SW 1271 (cell line): ENCODE measurements at regions not wholly inside any gene's neighbourhood (a gene's known extent, or its start where the extent isn't known, plus 50 kb on each side); places are given as distances from the start of the nearest gene placed in this dataset.

Experiments used
- DNase-seq, 2 experiments: peaks; one replicate each; lab custom pipeline; 2025; lab: John Stamatoyannopoulos, UW

DNA sequence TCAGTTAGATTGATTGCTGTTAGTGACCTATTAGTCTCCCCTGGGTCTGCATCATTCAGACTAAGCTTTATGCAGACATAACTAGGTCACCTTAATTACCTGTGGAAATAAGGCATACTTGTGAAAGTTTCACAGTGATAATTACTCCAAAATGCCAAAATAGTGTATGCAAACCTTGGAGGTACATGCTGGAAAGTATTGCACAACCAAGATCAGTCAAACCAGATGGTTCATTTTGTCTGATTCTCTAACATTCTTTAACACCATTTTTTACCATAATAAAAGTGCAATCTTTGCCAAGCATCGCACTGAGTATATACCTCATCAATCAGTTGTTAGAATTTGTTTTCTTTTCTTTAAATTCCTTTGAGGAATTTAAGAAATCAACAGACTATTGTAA is 186.3 kb upstream of the TMEFF2 start:
- no peak for DNase-seq

DNA sequence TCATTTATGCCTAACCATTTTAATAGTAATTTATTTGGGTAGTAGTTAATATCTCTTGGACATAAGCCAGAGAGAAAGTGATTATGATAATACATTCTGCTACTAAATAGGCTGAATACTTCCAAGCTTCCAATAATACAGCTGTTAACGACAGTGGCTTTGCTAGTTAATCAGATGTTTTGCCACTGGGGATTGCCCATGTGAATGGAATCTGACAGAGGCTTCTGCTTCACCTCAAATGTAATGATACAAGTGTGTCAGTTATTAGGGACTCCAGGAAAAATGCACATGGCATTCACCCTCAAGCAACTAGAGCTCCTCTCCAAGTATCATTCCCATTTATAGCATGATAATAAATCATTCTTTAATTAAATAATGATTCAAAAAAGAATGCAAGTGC is 185.0 kb upstream of the TMEFF2 start:
- DNase-seq = no peak

DNA sequence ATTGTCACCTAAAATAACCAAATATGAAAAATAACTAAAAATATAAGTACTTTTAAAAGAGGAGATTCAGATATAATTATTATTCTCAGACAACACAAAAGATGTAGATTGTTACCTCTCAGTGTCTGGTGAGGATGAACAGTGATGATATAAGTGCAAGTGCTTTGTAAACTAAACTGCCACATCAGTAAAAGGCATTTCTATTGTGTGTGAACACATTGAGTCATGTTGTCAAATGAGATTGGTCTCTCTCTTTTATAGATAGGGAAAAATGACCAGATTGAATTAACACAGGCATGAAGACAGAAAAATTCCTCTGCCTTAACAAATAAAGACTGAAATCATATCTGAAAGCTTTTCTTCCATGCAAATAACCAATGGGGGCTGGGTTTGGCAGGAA is 182.4 kb upstream of the TMEFF2 start:
- no peak for DNase-seq

DNA sequence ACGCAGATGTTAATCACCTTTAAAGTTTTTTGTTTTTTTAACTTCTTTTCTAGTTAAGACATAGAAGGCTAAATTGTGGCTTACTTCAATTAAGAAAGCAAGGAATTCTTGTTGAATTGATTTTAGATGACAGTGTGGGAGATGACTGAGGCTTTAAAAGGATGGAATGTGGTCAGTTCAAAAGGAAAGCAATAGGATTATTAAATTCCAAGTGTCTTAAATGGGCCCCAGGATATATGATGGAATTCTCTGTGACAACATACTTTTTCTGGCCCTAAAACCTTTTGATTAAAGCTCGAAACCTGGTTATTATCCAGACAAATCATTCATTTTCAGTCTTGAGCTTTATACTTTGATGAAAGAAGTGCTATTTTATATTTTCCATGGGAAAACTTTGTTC is 179.0 kb upstream of the TMEFF2 start:
- DNase-seq = no peak

DNA sequence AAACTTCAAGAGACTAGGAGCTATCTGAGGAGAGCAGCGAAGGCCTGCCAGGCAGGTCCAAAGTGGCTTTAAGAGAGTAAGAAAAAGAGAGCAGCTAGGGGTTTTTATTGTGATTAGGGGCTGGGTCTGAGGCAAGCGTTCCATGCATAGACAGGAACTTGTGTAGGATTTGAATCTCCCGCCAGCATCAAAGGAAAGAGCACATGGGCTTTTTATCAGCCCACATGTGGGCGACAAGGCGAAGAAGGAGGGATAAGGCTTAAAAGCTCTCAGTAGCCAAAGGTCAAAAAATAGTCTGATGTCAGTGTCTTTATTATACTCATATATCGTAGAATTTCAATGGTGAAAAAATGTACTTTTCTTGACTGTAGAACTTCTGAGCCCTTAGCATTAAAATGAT is 178.5 kb upstream of the TMEFF2 start:
- no peak for DNase-seq

DNA sequence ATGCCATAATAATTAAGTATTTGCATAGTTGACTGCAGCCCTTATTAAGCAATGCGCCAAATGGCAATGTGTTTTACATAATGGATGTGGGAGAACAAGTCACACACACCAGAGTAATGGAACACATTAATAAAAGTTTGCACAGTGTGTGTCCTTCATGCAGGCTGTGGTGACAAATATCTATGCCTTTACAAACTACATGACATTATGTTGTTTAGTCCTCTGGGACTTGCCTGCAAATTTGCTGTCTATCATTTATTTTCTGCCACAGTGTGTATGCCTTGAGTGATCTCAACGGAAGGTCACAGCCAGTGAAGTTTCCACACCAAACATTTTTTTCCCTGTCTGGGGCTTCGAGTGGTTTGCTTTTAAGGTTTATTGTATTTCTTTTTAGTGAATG is 175.2 kb upstream of the TMEFF2 start:
- DNase-seq = no peak

DNA sequence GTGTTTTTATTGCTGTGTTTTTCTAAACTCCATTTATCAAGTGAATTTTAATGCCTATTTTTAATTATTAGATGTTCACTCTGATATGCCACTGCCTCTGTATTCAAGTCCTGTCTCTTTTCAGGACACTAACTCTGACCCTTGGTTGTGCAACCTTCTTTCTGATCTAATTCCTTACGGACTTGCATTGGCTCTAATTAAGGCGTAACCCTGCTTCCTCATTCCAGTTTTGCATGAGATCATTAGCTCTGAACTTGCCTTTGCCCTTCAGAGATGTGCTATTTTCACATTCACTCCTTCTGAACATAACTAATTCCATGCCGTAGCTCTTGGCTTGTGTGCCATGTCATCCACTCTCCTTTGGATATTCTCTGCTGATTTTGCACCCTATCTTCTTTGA is 162.5 kb upstream of the TMEFF2 start:
- no peak for DNase-seq

DNA sequence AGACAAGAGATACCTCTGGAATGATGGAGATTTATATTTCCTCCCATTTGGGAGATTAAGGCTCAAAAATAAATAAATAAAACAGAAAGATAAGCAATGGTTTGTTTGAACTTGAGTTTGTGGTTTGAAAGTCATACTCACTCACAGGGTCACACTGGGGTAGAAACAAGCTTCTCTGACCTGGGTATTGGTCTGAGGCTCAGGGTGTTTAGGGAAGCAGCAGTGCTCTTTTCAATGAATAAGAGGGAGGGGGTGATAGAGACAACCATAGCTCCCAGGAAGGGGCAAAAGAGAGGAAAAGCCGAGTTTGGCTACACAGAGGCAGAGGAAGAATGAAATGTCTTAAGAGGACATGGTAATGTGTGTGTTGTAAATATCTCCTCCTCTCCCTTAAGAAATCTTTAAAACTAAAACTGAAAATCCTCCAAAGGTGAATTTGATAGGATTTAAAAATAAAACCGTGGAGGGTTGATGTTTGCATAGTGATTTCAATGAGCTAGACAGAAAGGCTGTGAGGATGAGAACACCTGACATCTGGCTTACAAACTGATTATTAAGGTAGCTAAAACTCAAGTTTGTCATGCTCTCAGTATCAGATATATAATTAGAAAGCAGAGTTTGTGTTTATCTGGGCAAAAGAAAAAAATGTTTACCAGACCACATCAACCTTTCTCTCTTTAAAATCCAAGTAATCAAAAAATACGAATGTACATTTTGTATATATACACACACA is 159.9 kb upstream of the TMEFF2 start:
- no peak for DNase-seq

DNA sequence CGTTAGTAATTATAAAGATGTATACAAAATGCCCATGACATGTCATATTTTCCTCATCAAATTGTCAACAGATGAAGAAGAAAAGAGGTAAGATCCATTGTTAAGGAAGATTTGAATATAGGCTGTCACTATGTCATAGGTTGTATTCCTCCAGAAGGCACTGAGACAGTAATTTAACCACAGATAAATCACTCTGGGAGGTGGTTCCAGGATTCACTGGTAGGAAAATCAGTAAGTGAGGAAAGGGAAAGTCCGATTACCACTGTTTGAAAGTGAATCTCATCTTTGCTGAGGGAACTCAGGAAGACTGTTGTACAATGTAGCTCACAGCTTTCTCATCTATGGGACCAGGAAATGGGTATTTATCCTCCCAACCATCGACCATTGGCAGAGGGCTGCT is 152.8 kb upstream of the TMEFF2 start:
- no peak for DNase-seq

DNA sequence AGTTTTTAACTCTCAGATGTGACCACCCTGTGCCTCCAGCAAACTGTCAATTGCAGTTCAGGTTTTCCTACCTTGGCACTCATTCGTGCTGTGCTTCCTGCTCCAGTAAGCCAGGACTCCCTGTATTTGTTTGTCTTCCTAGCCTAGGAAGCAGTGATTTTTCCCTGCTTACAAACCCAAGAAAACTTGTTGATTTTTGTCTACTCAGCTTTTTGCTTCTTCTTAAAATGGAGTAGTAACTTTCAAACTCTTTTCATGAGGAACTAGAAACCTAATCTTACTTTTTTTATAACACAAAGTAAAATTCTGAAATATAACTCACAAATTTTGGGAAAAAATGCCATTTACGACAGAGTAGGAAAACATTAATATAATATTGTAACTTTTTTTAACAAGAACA is 150.6 kb upstream of the TMEFF2 start:
- no peak for DNase-seq

DNA sequence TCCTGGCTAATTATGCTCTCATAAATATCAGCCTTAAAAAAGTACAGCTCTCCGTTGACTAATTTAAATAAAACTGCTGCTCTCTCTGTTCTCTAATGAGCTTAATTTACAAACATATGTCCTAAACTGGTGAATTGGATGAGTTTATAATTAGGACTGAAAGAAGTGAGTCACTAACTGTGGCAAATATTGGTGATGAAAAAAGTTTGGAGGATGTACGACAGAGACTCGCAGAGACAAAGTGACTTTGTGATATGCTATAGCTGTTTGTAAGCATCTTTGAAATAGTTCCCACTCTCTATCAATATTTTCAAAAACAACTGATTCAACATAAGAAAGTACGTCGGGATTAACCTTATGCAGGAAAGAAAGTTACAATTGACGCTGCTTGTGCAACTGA is 138.9 kb upstream of the TMEFF2 start:
- no peak for DNase-seq

DNA sequence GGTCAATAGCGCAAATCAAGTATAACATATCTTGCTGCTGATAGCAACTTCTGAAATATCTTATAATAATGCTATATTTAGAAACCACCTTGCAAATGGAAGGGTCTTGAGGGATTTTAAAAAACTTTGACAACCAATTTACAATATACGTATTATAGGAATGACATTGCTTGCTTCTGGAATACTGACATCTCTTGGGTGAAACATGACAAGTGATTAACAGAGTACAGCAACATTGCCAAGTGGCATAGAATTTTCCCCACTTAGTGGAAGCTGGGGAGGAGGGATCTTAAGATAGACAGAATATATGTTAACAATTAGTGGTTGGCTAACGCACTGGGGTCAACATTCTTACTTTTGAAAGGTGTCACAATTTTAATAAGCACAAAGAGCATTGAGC is 133.6 kb upstream of the TMEFF2 start:
- no peak for DNase-seq

DNA sequence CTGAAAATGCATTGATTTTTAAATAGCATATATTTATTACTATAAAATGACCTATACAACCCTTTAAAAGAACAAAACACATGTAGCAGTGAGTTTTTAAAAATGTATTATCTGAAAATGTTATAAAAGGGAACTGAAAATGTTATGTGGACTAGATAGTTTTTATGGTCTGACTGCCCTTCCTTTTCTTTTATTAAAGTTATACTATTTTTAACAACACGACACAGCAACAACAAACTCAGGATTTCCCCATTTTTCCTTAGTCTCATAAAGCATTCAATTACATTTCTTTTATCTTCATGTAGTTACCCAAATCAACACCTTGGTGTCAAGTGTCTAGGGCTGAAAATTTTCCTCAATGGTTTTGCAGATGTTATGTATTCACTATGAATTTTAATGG is 132.8 kb upstream of the TMEFF2 start:
- no peak for DNase-seq

DNA sequence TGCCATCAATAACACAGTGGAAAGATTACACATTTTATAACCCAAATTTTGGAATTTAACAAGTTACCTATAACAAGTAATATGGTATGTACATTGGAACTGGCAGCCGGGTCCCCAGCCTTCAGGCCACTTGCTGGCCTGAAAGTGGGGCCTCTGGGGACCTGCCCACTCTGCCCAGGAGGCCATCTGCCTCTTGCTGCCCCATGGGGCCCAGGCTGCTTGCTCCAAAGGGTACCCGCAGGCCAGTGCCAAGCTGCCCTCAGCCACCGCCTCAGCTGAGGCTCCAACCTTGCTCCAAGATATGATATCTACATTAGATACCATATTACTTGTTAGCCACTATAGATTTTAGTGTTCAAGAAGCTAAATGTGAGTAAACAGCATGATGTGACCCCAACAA is 120.8 kb upstream of the TMEFF2 start:
- no peak for DNase-seq

DNA sequence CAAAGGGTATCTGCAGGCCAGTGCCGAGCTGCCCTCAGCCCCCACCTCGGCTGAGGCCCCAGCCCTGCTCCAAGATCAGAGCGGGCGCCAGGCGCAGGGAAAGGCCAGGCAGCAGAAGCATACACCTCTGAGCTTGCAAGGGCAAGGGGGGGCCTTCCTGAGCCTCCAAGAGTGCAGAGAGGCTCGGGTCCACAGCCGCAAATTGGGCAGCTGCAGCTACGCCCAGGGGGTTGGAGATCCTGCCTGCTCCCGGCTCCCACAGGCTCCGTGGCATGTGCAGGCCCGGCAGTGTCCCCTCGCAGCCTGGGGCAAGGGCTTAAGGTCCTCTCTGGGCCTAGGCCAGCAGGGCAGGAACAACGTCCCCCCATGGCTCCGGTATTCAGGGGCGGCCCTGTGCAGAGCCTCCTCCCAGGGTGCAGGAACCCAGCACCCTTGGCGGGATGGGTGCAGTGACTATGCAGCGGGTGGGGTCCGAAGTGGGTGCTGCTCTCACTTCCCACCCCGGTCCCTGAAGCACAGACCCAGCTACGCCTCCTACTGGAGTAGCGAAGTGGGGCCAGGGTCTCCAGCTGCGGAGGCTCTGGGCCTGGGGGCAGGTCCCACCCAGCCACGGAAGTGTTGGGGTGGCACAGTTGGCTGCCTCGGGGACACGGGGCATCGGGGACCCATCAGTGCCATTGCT is 120.2 kb upstream of the TMEFF2 start:
- no peak for DNase-seq

DNA sequence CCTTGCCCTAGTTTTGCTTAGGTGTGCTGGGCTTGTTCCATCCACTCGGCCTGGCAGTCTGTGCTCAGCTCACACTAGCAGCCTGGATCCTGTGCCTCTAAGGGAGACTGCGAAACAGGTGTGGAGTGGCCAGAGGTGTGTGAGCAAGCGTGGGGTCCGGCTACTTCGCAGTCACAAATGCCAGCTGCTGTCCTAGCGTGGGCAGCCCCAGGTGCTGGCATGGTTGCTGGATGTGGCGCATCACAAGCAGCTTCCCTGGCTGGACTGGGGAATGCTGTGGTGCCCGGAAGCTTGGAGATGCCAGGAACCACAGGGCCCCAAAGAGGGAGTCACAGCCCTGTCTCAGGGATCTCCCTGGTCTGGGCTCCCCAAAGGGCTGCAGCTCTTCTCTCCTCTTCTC is 119.0 kb upstream of the TMEFF2 start:
- no peak for DNase-seq

DNA sequence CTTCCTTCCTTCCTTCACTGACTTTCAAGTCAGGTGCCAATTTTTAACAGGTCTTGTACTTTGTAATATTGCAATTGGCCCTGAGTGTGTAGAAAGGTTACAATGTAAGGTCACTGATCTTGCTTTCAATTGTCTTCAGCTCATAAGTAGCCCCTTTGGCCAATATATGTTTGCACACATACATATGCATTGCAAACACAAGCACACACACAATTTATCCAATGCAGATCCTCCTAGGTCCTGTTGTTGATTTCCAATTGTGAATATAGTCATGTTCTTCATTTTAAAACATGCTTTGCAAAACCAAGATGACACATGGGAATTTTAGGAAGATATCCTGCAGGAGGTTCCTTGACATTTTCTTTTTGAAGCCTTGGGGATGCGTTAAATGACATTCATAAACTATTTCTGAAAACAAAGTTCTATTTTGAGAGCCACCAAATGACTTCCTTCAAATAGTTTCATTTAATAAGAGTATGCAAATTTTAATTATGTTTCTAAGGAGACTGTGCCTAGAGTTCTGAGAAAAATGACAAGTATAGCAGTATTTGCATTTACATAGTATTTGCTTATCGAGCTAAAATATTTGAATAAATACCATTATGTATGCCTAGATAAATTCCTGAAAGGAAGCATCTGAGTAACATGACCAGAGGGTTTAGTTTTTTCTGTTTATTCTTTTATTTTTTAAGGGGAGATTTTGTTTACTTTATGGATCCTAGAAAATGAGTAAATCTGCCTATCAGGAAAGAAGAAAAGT is 117.1 kb upstream of the TMEFF2 start:
- DNase-seq = no peak

DNA sequence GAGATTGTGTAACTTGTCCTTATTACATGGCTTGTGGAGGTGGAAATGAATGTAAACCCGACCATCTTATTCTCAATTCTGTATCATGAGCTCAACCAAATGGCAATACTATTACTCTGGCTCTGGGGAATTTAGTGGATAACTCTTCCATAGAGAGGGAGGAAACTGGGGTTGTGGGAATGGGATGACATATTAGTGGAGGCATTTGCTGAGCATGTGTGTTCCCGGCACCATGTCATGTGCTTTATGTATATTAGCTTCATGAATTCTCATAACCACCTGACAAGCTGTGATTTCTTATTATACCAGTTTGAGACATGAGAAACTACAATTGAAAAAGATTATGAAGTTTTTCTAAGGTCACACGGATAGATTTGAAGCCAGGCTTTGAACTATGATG is 112.8 kb upstream of the TMEFF2 start:
- DNase-seq = no peak

DNA sequence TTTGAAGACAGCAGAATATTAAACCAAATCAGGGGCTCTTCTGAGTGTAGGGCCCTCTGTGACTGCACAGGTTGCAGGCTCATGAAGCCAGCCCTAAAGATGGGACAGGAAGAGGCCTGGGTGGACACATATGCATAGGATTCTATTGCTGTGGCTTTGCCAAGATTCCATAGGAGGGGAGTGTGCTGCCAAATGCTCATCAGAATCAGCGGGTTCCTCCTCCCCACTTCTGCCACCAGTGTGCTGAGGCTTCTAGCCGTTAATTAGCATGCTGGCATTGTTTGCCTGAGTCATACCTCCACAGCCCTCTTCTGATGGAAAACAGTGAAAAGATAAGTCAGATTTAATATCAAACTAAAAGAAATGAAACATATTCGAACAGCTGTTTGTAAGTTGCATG is 103.9 kb upstream of the TMEFF2 start:
- no peak for DNase-seq

DNA sequence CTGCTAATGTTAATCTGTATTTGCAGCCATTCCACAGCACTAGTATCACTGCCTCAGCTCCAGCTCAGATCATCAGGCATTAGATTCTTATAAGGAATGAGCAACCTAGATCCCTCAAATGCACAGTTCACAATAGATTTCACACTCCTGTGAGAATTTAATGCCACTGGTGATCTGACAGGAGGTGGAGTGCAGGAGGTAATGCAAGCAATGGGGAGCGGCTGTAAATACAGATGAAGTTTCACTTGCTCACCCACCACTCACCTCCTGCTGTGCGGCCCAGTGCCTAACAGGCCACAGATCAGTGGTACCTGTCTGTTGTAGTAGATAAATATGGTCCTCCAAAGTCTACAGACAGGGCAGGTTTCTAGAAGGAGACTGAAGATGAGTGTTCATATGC is 97.7 kb upstream of the TMEFF2 start:
- DNase-seq = no peak

DNA sequence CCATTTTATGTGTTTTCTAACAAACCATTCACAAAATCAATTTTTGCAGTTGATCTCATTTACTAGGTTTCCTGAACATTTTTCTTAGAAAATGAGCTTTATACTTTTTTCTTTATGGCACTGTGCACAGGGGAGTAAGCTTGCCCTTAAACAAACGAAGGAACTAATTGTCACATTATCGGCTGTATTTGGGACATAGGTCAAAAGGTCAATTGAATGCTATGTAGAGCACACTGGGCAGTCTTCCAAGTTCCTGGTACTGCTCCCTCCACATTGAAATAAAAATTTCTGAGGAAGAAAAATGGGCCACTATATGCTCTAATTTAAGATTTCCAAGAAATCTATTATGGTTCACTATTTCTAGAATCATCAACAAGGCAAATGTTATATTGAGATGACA is 93.6 kb upstream of the TMEFF2 start:
- no peak for DNase-seq

DNA sequence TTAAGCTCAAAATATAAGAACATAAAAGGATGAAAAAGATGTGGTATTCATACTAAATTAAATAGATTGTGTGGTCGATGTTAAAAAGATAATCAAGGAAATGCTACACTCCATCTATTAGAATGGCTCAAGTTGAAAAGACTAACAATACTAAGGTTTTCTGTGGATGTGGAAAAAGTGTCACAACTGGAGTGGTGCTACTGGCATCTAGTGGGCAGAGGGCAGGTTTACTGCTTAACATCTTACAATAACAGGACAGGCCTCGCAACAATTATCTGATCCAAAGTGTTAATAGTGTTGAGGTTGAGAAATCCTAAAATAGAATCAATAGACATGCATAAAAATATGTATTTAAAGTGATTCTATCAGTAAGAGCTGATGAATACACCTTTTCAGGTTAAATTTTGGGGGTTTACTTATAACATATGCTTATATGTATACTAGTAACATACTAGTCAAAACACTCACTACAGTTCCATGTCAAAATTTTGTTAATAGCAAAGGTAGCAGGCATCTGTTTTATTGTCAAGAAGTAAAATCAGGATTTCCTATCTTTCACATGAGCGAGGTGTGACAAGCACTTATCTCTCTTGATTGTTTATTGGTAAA is 91.5 kb upstream of the TMEFF2 start:
- peak in 1 of 2 experiments; percentile 54 for DNase-seq

DNA sequence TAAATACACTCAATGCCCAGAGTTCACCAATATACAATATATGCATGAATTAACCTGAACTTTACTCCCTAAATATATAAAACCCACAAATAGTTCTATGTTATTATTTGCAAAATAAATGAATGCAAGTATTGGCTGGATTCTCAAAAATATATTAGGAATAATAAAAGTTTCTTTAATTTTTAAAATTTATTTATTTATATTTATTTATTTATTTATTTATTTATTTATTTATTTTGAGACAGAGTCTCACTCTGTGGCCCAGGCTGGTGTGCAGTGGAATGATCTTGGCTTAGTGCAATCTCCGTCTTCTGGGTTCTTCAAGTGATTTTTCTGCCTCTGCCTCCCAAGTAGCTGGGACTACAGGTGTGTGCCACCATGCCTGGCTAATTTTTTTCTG is 88.7 kb upstream of the TMEFF2 start:
- no peak for DNase-seq
